Neuronal stem cell (in vitro differentiated cells): ENCODE measurements at regions not wholly inside any gene's neighbourhood (a gene's known extent, or its start where the extent isn't known, plus 50 kb on each side); places are given as distances from the start of the nearest gene placed in this dataset.
A peak's percentile ranks its signal among the peaks of the same experiment; 100 is the strongest.

Source experiments
- DNase-seq: peaks from one replicate; pipeline ENCODE4 v3.0.0-alpha.2; 2013; ENCODE audit warnings: low spot score
- H2AFZ ChIP-seq: one replicate; pipeline ENCODE4 v1.6.1; 2013; ENCODE audit warnings: mild to moderate bottlenecking, low read length, inconsistent platforms
- H2AK5ac ChIP-seq: 2 replicates; pipeline ENCODE4 v1.6.1; 2013; ENCODE audit warnings: low read depth, mild to moderate bottlenecking, inconsistent platforms, low read length, moderate library complexity, mixed read lengths
- H2BK120ac ChIP-seq: 2 replicates; pipeline ENCODE4 v1.6.1; 2013; ENCODE audit warnings: low read depth, mild to moderate bottlenecking, inconsistent platforms, low read length, moderate library complexity, mixed read lengths
- H2BK12ac ChIP-seq: one replicate; pipeline ENCODE4 v1.6.1; 2013; ENCODE audit warnings: low read length, inconsistent platforms
- H2BK15ac ChIP-seq: 2 replicates; pipeline ENCODE4 v1.6.1; 2013; ENCODE audit warnings: mild to moderate bottlenecking, low read length, inconsistent platforms, mixed read lengths
- H2BK5ac ChIP-seq: one replicate; pipeline ENCODE4 v1.6.1; 2013; ENCODE audit warnings: inconsistent platforms, mild to moderate bottlenecking, low read length, moderate library complexity
- H3K14ac ChIP-seq: one replicate; pipeline ENCODE4 v1.6.1; 2013; ENCODE audit warnings: low read length, inconsistent platforms
- H3K18ac ChIP-seq: 2 replicates; pipeline ENCODE4 v1.6.1; 2013; ENCODE audit warnings: low read length, inconsistent platforms
- H3K23ac ChIP-seq: 2 replicates; pipeline ENCODE4 v1.6.1; 2013; ENCODE audit warnings: low read depth, mild to moderate bottlenecking, mixed read lengths, low read length, inconsistent platforms; ENCODE audit not compliant: poor library complexity
- H3K27ac ChIP-seq: replicated peaks from 3 replicates; pipeline ENCODE4 v1.5.1; 2013; ENCODE audit warnings: low read length, inconsistent platforms
- H3K27me3 ChIP-seq, 3 experiments: 2 replicates each; pipeline ENCODE4 v1.6.1; 2013; ENCODE audit warnings: low read length in 3 of 3, mild to moderate bottlenecking in 2 of 3, inconsistent platforms in 1 of 3, low read depth in 1 of 3, mixed read lengths in 1 of 3, moderate library complexity in 1 of 3; ENCODE audit not compliant: control insufficient read depth in 3 of 3, insufficient read depth in 3 of 3
- H3K36me3 ChIP-seq, 2 donors: replicated peaks in 1 of 2; 2 replicates each; pipeline ENCODE4 v1.6.1; 2013; ENCODE audit warnings: low read length in 2 of 2; ENCODE audit not compliant: control insufficient read depth in 2 of 2, insufficient read depth in 2 of 2
- H3K4ac ChIP-seq: 2 replicates; pipeline ENCODE4 v1.6.1; 2013; ENCODE audit warnings: inconsistent platforms, mild to moderate bottlenecking, low read length, moderate library complexity
- H3K4me1 ChIP-seq, 2 donors: 1 replicate in 1 of 2; 2 replicates in 1 of 2; pipeline ENCODE4 v1.6.1; 2013; ENCODE audit warnings: low read length in 2 of 2, low read depth in 1 of 2; ENCODE audit not compliant: control insufficient read depth in 2 of 2, insufficient read depth in 1 of 2
- H3K4me2 ChIP-seq: one replicate; pipeline ENCODE4 v1.6.1; 2013; ENCODE audit warnings: mild to moderate bottlenecking, low read length, inconsistent platforms; ENCODE audit not compliant: insufficient read depth, poor library complexity, severe bottlenecking
- H3K4me3 ChIP-seq, 2 donors: 2 replicates each; pipeline ENCODE4 v1.5.1; 2013; ENCODE audit warnings: low read length in 2 of 2, mild to moderate bottlenecking in 2 of 2, inconsistent platforms in 1 of 2, moderate library complexity in 1 of 2
- H3K79me1 ChIP-seq: one replicate; pipeline ENCODE4 v1.6.1; 2013; ENCODE audit warnings: low read depth, mild to moderate bottlenecking, inconsistent platforms, low read length, moderate library complexity
- H3K9ac ChIP-seq: one replicate; pipeline ENCODE4 v1.6.1; 2013; ENCODE audit warnings: mild to moderate bottlenecking, low read depth, low read length, inconsistent platforms; ENCODE audit not compliant: poor library complexity
- H3K9me3 ChIP-seq, 2 donors: replicated peaks in 1 of 2; 2 replicates each; pipeline versions ENCODE3 to v1.6.1; 2013; ENCODE audit warnings: low read length in 2 of 2, mild to moderate bottlenecking in 2 of 2, inconsistent platforms in 1 of 2, low read depth in 1 of 2, mixed read lengths in 1 of 2, moderate library complexity in 1 of 2; ENCODE audit not compliant: control insufficient read depth in 2 of 2, insufficient read depth in 1 of 2
- H4K8ac ChIP-seq: one replicate; pipeline ENCODE4 v1.6.1; 2013; ENCODE audit warnings: low read depth, mild to moderate bottlenecking, inconsistent platforms, low read length, moderate library complexity
- H4K91ac ChIP-seq: one replicate; pipeline ENCODE4 v1.6.1; 2013; ENCODE audit warnings: low read length, low read depth, mild to moderate bottlenecking, inconsistent platforms; ENCODE audit not compliant: poor library complexity
- WGBS, 2 donors: extraction: QIAGEN DNeasy Blood & Tissue Kit; methylation state at CpG; one replicate each; pipeline ENCODE4 v1.1.7; 2013; ENCODE audit warnings: missing lambda C conversion rate in 2 of 2, mixed read lengths in 1 of 2; ENCODE audit not compliant: insufficient read length in 2 of 2, insufficient replicate concordance in 1 of 2; ENCODE audit errors: extremely low coverage in 2 of 2; 5-methylcytosine and 5-hydroxymethylcytosine counted together

DNA sequence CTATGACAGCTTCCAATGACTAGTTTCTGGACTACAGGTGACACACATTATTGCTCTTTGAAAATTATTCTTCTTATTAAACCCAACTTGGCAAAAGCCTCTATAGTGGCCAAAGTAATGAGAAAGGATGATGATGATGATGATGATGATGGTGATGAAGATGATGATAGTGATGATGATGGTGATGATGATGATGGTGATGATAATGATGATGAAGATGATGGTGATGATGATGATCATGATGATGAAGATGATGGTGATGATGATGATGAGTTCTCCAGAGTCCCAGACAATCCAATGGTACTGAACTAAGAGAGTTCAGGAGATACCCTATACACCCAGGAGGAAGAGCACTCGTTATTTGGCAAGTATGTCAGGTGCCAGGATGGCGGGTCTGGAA is 739.4 kb downstream of the IRX1 start:
- no peak overlapping the region for H2AFZ ChIP-seq
- DNase-seq = no peak
- no peak overlapping the region for H4K91ac ChIP-seq
- no peak overlapping the region for H3K9ac ChIP-seq
- H2BK120ac ChIP-seq = no peak overlapping the region
- no peak overlapping the region for H2AK5ac ChIP-seq
- peaks cover 4 to 5% of the 10 kb centered on the region in 2 donors for H3K4me1 ChIP-seq
- H2BK5ac ChIP-seq = no peak overlapping the region
- no peak overlapping the region for H3K18ac ChIP-seq
- H2BK12ac ChIP-seq = no peak overlapping the region
- no peak overlapping the region for H3K14ac ChIP-seq
- no peaks in the 10 kb centered on the region for H3K27me3 ChIP-seq
- H3K27ac ChIP-seq = no peak overlapping the region
- no peaks in the 10 kb centered on the region for H3K79me1 ChIP-seq
- H3K9me3 ChIP-seq = no peaks in the 10 kb centered on the region
- no peak overlapping the region for H3K4me2 ChIP-seq
- H4K8ac ChIP-seq = no peak overlapping the region
- H3K36me3 ChIP-seq = no peaks in the 10 kb centered on the region
- H3K4ac ChIP-seq = no peak overlapping the region
- WGBS, 2 donors = no CpG with 5 or more reads among the region's 2 CpGs
- H3K4me3 ChIP-seq = no peak overlapping the region
- no peak overlapping the region for H2BK15ac ChIP-seq
- H3K23ac ChIP-seq = no peak overlapping the region

- H4K91ac ChIP-seq = no peak overlapping the region
- peaks cover 4 to 5% of the 10 kb centered on the region in 2 donors for H3K4me1 ChIP-seq
- H3K36me3 ChIP-seq = no peaks in the 10 kb centered on the region
- no peak overlapping the region for H3K4me2 ChIP-seq
- no peak overlapping the region for H2BK15ac ChIP-seq
- H3K9ac ChIP-seq = no peak overlapping the region
- WGBS, 2 donors = no CpG with 5 or more reads among the region's 3 CpGs
- H2BK120ac ChIP-seq = no peak overlapping the region
- no peak overlapping the region for H3K4ac ChIP-seq
- no peak overlapping the region for H2BK5ac ChIP-seq
- no peaks in the 10 kb centered on the region for H3K9me3 ChIP-seq
- H3K14ac ChIP-seq = no peak overlapping the region
- H3K23ac ChIP-seq = no peak overlapping the region
- H3K27ac ChIP-seq = no peak overlapping the region
- no peak overlapping the region for H2AK5ac ChIP-seq
- no peak overlapping the region for H4K8ac ChIP-seq
- H2AFZ ChIP-seq = no peak overlapping the region
- H3K4me3 ChIP-seq = no peak overlapping the region
- no peak overlapping the region for H2BK12ac ChIP-seq
- H3K79me1 ChIP-seq = no peaks in the 10 kb centered on the region
- no peaks in the 10 kb centered on the region for H3K27me3 ChIP-seq
- peak; percentile 41 for DNase-seq
- H3K18ac ChIP-seq = no peak overlapping the region
These were observed 741.9 kb downstream of the IRX1 start for GRCh38 chr5:4337519-4337918.

DNA sequence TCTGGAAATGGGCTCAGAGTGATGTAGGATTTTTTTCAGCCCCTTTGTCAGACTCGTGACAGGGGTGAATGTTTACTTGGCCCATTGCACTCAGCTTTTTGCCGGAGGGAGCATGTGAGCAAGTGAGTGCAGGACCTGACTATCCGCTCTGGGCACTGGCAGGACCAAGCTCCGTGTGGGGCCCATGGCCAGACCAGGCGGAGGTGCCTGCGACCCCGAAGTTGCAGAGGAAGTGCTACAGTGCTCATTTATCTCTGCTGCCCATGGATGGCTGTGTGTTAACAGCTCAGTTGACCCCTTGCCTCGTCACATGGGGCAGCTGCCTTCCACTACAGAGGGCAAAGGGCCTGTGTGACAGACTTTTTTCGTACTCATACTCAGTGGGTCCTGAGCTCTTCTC is 744.3 kb downstream of the IRX1 start:
- Histone ChIP-seq H3K36me3 (no peaks in the 10 kb centered on the region), H4K8ac (no peak overlapping the region), H3K4ac (no peak overlapping the region), H3K23ac (no peak overlapping the region), H2AFZ (no peak overlapping the region), H3K4me3 (no peak overlapping the region), H3K79me1 (no peaks in the 10 kb centered on the region), H3K9ac (no peak overlapping the region), H3K4me2 (no peak overlapping the region), H2BK120ac (no peak overlapping the region), H2BK5ac (no peak overlapping the region), H2BK15ac (no peak overlapping the region), H3K18ac (no peak overlapping the region), H4K91ac (no peak overlapping the region), H2BK12ac (no peak overlapping the region), H2AK5ac (no peak overlapping the region), H3K14ac (no peak overlapping the region), H3K9me3 (no peaks in the 10 kb centered on the region), H3K27me3 (no peaks in the 10 kb centered on the region), H3K27ac (no peak overlapping the region), H3K4me1 (peaks cover 4 to 8% of the 10 kb centered on the region in 2 donors)
- DNase-seq = no peak
- WGBS, 2 donors = no CpG with 5 or more reads among the region's 9 CpGs

DNA sequence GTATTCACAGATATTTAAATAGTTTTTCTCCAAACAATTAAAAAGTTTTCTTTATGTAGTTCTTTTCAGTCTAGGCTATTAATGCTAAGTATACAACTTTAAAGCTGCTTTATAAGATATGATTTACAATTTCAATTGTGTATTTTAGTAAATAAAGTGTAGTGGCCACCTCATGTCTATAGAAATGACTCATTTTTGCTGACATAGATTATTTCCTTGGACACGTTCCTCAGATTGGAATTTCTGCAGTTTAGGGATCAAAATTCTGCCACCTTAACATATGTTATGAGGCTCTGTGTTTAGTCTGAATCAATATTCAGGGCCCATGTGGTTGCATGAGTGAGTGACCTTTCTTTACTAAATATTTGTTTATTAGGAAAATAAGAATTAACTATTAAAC is 750.2 kb downstream of the IRX1 start:
- Histone ChIP-seq H2AK5ac (no peak overlapping the region), H2BK15ac (no peak overlapping the region), H4K8ac (no peak overlapping the region), H3K18ac (no peak overlapping the region), H3K4ac (no peak overlapping the region), H3K79me1 (no peaks in the 10 kb centered on the region), H3K4me1 (peaks cover 0 to 2% of the 10 kb centered on the region in 2 donors), H3K23ac (no peak overlapping the region), H2BK12ac (no peak overlapping the region), H4K91ac (no peak overlapping the region), H3K27me3 (peaks cover 0 to 3% (median 0%) of the 10 kb centered on the region in 3 experiments), H3K9me3 (no peaks in the 10 kb centered on the region), H3K36me3 (no peaks in the 10 kb centered on the region), H3K27ac (no peak overlapping the region), H3K4me2 (no peak overlapping the region), H3K4me3 (no peak overlapping the region), H3K14ac (no peak overlapping the region), H2AFZ (no peak overlapping the region), H2BK120ac (no peak overlapping the region), H2BK5ac (no peak overlapping the region), H3K9ac (no peak overlapping the region)
- WGBS, 2 donors = no CpG with 5 or more reads among the region's 1 CpG
- DNase-seq = no peak
